SU-DHL-6 (cell line): ENCODE measurements at regions not wholly inside any gene's neighbourhood (a gene's known extent, or its start where the extent isn't known, plus 50 kb on each side); places are given as distances from the start of the nearest gene placed in this dataset.
"Not testable (repeated sequence)": the region's sequence is repeated elsewhere in the genome, so short reads cannot be mapped to it uniquely, and the experiment has no call there.

Source experiments
- H2AFZ ChIP-seq: fragments of 200-600 bp; sonication (generic); 2 replicates; pipeline ENCODE4 v1.6.1; 2014; ENCODE audit warnings: low read depth, mild to moderate bottlenecking, moderate library complexity, mixed read lengths, antibody characterized with exemption, low read length; ENCODE audit not compliant: severe bottlenecking
- H3F3A ChIP-seq: fragments of 200-600 bp; shearing (Covaris generic); 2 replicates; pipeline ENCODE4 v1.6.0; 2016; ENCODE audit warnings: antibody characterized with exemption, mild to moderate bottlenecking; ENCODE audit not compliant: insufficient read depth
- H3K27ac ChIP-seq: fragments of 200-600 bp; sonication (generic); 2 replicates; pipeline ENCODE4 v1.5.1; 2016; ENCODE audit warnings: low read depth, mild to moderate bottlenecking, low read length, moderate library complexity, mixed read lengths
- H3K27me3 ChIP-seq: fragments of 200-600 bp; sonication (generic), shearing (Covaris generic); 2 replicates; pipeline ENCODE4 v1.6.0; 2014; ENCODE audit warnings: mild to moderate bottlenecking, low read length
- H3K36me3 ChIP-seq: fragments of 200-600 bp; sonication (generic); 2 replicates; pipeline ENCODE4 v1.6.1; 2014; ENCODE audit warnings: mild to moderate bottlenecking, low read length, mixed read lengths
- H3K4me2 ChIP-seq: fragments of 300-600, 200-600 bp; shearing (Covaris generic), sonication (generic); 2 replicates; pipeline ENCODE4 v1.6.0; 2014; ENCODE audit warnings: low read length, low read depth, mild to moderate bottlenecking; ENCODE audit not compliant: poor library complexity, severe bottlenecking
- H3K4me3 ChIP-seq: fragments of 200-600 bp; sonication (generic); 2 replicates; pipeline ENCODE4 v1.5.1; 2014; ENCODE audit warnings: antibody characterized with exemption, low read length, mild to moderate bottlenecking, mixed read lengths; ENCODE audit not compliant: insufficient read depth, poor library complexity, severe bottlenecking
- H3K79me2 ChIP-seq: fragments of 200-600 bp; sonication (generic); 2 replicates; pipeline ENCODE4 v1.6.1; 2014; ENCODE audit warnings: mild to moderate bottlenecking, low read length, moderate library complexity; ENCODE audit not compliant: insufficient read depth
- H3K9ac ChIP-seq: fragments of 200-600 bp; sonication (generic); 2 replicates; pipeline ENCODE4 v1.7.0; 2014; ENCODE audit warnings: mild to moderate bottlenecking, low read length
- H3K9me2 ChIP-seq: fragments of 200-600 bp; sonication (generic); replicated peaks from 2 replicates; pipeline ENCODE4 v1.6.1; 2014; ENCODE audit warnings: low read length; ENCODE audit not compliant: insufficient read depth
- H3K9me3 ChIP-seq: fragments of 200-600 bp; sonication (generic); 2 replicates; pipeline ENCODE4 v1.6.1; 2014; ENCODE audit warnings: low read length, mixed read lengths; ENCODE audit not compliant: insufficient read depth
- H4K20me1 ChIP-seq: fragments of 200-600 bp; sonication (generic); 2 replicates; pipeline ENCODE4 v1.6.1; 2014; ENCODE audit warnings: low read depth, mild to moderate bottlenecking, antibody characterized with exemption, low read length, moderate library complexity, mixed read lengths
- CTCF ChIP-seq: fragments of 200-600 bp; sonication (generic); IDR thresholded peaks from one replicate; pipeline ENCODE4 v1.5.1; 2017; ENCODE audit warnings: antibody characterized with exemption, mild to moderate bottlenecking, low read length, moderate library complexity; ENCODE audit not compliant: insufficient read depth, poor library complexity, severe bottlenecking
- EZH2phosphoT487 ChIP-seq: fragments of 200-600 bp; sonication (generic), shearing (Covaris generic); conservative IDR thresholded peaks from 2 replicates; pipeline ENCODE4 v1.6.1; 2018; ENCODE audit warnings: mild to moderate bottlenecking, antibody characterized with exemption, low read length, moderate library complexity, mixed read lengths

GRCh38 chr1:91101328-91101727 lies 79.5 kb upstream of the ZNF644 start:
- H3K27me3 ChIP-seq, result no peaks in the 10 kb centered on the region
- no peaks in the 10 kb centered on the region for H3K36me3 ChIP-seq
- H3K9me3 ChIP-seq, result no peaks in the 10 kb centered on the region
- TF ChIP-seq EZH2phosphoT487, result no peak
- TF ChIP-seq CTCF, result no peak
- no peak overlapping the region for H3K27ac ChIP-seq
- H2AFZ ChIP-seq, result no peak overlapping the region
- H4K20me1 ChIP-seq, result no peaks in the 10 kb centered on the region
- H3K9me2 ChIP-seq, result no peaks in the 10 kb centered on the region
- no peak overlapping the region for H3K4me2 ChIP-seq
- H3F3A ChIP-seq, result no peaks in the 10 kb centered on the region
- H3K79me2 ChIP-seq, result no peaks in the 10 kb centered on the region
- H3K9ac ChIP-seq, result no peak overlapping the region
- no peak overlapping the region for H3K4me3 ChIP-seq

GRCh38 chr1:91099746-91100621 lies 78.1 kb upstream of the ZNF644 start:
- Histone ChIP-seq H3K9me2 (no peaks in the 10 kb centered on the region), H4K20me1 (no peaks in the 10 kb centered on the region), H3K79me2 (no peaks in the 10 kb centered on the region), H3K9ac (no peak overlapping the region), H3K9me3 (no peaks in the 10 kb centered on the region), H3K4me3 (no peak overlapping the region), H3K4me2 (no peak overlapping the region), H3F3A (no peaks in the 10 kb centered on the region), H3K27me3 (no peaks in the 10 kb centered on the region), H3K36me3 (no peaks in the 10 kb centered on the region), H2AFZ (no peak overlapping the region), H3K27ac (no peak overlapping the region)
- no peak for TF ChIP-seq CTCF
- TF ChIP-seq EZH2phosphoT487, result no peak

- no peak for TF ChIP-seq EZH2phosphoT487
- TF ChIP-seq CTCF, result no peak
- Histone ChIP-seq H2AFZ (no peak overlapping the region), H3K9me2 (no peaks in the 10 kb centered on the region), H3K36me3 (no peaks in the 10 kb centered on the region), H3F3A (no peaks in the 10 kb centered on the region), H3K4me2 (no peak overlapping the region), H3K4me3 (no peak overlapping the region), H4K20me1 (no peaks in the 10 kb centered on the region), H3K27ac (no peak overlapping the region), H3K9me3 (no peaks in the 10 kb centered on the region), H3K27me3 (no peaks in the 10 kb centered on the region), H3K79me2 (no peaks in the 10 kb centered on the region), H3K9ac (no peak overlapping the region)
These were observed 76.6 kb upstream of the ZNF644 start for GRCh38 chr1:91098299-91098906.

- H3K9ac ChIP-seq, result not testable (repeated sequence)
These were observed 73.5 kb upstream of the ZNF644 start for GRCh38 chr1:91095321-91095720.

More at GRCh38 chr1:91095321-91095720, 73.5 kb upstream of the ZNF644 start:
- H3K27ac ChIP-seq, H3F3A ChIP-seq, H3K79me2 ChIP-seq, H3K36me3 ChIP-seq, H3K27me3 ChIP-seq, H3K9me2 ChIP-seq, H3K4me3 ChIP-seq, H3K4me2 ChIP-seq, H3K9me3 ChIP-seq, H2AFZ ChIP-seq, H4K20me1 ChIP-seq: not testable (repeated sequence)
